ENCODE measurements at regions not wholly inside any gene's neighbourhood (a gene's known extent, or its start where the extent isn't known, plus 50 kb on each side); places are given as distances from the start of the nearest gene placed in this dataset.

DNA sequence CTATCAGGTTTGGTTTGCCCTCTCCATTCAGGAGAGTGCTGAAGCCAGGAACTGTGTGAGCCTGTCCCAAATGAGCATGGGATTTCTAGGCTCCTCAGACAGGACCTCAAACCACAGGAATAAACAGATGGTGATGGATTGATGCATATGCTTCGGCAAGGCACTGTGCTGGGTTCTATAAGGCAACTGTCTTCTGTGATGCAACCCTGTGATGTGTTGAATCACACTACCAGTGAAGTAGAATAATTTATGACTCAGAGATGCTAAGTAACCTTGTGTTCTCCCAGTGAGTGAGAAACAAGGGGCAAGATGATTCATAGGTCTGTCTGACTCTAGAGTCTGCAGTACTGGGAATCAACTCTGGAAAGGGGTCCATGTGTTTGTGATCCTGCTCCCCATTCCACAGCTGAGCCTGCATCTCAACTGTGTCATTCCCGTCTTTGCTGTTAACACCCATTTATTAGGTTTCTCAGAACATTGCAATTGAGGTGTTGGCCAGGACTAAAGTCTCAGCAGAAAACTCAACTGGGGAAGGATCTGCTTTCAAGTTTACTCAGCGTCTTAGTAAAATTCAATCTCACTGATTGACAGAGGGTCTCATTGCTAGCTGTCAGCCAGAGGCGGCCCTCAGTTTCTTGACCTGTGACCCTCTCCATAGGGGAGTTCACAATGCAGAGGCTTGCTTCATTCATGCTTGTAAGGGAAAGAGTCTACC lies 510.1 kb upstream of the CFAP20DC start:
- TF ChIP-seq, protein P1, sequence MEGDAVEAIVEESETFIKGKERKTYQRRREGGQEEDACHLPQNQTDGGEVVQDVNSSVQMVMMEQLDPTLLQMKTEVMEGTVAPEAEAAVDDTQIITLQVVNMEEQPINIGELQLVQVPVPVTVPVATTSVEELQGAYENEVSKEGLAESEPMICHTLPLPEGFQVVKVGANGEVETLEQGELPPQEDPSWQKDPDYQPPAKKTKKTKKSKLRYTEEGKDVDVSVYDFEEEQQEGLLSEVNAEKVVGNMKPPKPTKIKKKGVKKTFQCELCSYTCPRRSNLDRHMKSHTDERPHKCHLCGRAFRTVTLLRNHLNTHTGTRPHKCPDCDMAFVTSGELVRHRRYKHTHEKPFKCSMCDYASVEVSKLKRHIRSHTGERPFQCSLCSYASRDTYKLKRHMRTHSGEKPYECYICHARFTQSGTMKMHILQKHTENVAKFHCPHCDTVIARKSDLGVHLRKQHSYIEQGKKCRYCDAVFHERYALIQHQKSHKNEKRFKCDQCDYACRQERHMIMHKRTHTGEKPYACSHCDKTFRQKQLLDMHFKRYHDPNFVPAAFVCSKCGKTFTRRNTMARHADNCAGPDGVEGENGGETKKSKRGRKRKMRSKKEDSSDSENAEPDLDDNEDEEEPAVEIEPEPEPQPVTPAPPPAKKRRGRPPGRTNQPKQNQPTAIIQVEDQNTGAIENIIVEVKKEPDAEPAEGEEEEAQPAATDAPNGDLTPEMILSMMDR (conservative IDR thresholded peaks at IDR 0.05; ENCODE audit: low read depth in 2 of 2): no peak
- TF ChIP-seq ZNF114 (CRISPR knock-in tag; IDR thresholded peaks at IDR 0.05): no peak
- TF ChIP-seq POLR2AphosphoS5 (IDR thresholded peaks at IDR 0.05; ENCODE audit: low read depth): no peak
- no peak for TF ChIP-seq EZH2 (IDR thresholded peaks at IDR 0.05; ENCODE audit: low read depth, unreplicated experiment)
- no peak for TF ChIP-seq EZH2phosphoT487 (IDR thresholded peaks at IDR 0.05; ENCODE audit: unreplicated experiment)
- no peak for TF ChIP-seq CREB1 (CRISPR knock-in tag; IDR thresholded peaks at IDR 0.05; ENCODE audit: low read depth)
